Liver (tissue), 8 donors: ENCODE measurements at regions not wholly inside any gene's neighbourhood (a gene's known extent, or its start where the extent isn't known, plus 50 kb on each side); places are given as distances from the start of the nearest gene placed in this dataset.

Experiments used
- DNase-seq: peaks from one replicate; pipeline ENCODE4 v3.0.0-alpha.2; 2017; ENCODE audit warnings: low spot score
- H3K27ac ChIP-seq, 2 donors: one replicate each; pipeline ENCODE4 v1.7.0; 2013; ENCODE audit warnings: inconsistent platforms in 2 of 2, low read length in 2 of 2, control low read depth in 1 of 2, low read depth in 1 of 2, mild to moderate bottlenecking in 1 of 2
- H3K27me3 ChIP-seq, 4 donors: one replicate each; pipeline versions ENCODE4 v1.6.1 to v1.7.0; 2013; ENCODE audit warnings: low read length in 3 of 4, inconsistent platforms in 1 of 4, mild to moderate bottlenecking in 1 of 4, moderate library complexity in 1 of 4; ENCODE audit not compliant: control insufficient read depth in 4 of 4, insufficient read depth in 4 of 4
- H3K36me3 ChIP-seq, 4 donors: one replicate each; pipeline versions ENCODE4 v1.6.1 to v1.7.0; 2013; ENCODE audit warnings: low read length in 3 of 4, mild to moderate bottlenecking in 3 of 4, low read depth in 1 of 4, moderate library complexity in 1 of 4; ENCODE audit not compliant: control insufficient read depth in 4 of 4, insufficient read depth in 3 of 4
- H3K4me1 ChIP-seq, 4 donors: one replicate each; pipeline versions ENCODE4 v1.6.1 to v1.7.0; 2013; ENCODE audit warnings: low read length in 3 of 4, mild to moderate bottlenecking in 3 of 4, moderate library complexity in 1 of 4; ENCODE audit not compliant: control insufficient read depth in 4 of 4, insufficient read depth in 4 of 4
- H3K4me3 ChIP-seq, 3 donors: one replicate each; pipeline versions ENCODE4 v1.6.1 to v1.7.0; 2013; ENCODE audit warnings: low read length in 3 of 3, control low read depth in 1 of 3, low read depth in 1 of 3, mild to moderate bottlenecking in 1 of 3
- H3K9ac ChIP-seq, 2 donors: one replicate each; pipeline ENCODE4 v1.7.0; 2013; ENCODE audit warnings: low read length in 2 of 2, mild to moderate bottlenecking in 2 of 2, moderate library complexity in 2 of 2, control low read depth in 1 of 2, low read depth in 1 of 2
- H3K9me3 ChIP-seq, 4 donors: one replicate each; pipeline versions ENCODE4 v1.6.1 to v1.7.0; 2013; ENCODE audit warnings: low read length in 3 of 4; ENCODE audit not compliant: control insufficient read depth in 4 of 4
- CTCF ChIP-seq: fragments of 150-350 bp; IDR thresholded peaks from 2 replicates; pipeline ENCODE4 v1.5.1; 2017; ENCODE audit warnings: improper control_type of control experiment, low read depth, low read length; ENCODE audit not compliant: missing input control
- EGR1 ChIP-seq, 2 donors: IDR thresholded peaks; 2 replicates each; pipeline ENCODE4 v1.6.1; 2016 to 2018; ENCODE audit warnings: antibody characterized with exemption in 2 of 2, low read depth in 2 of 2
- FOXA1 ChIP-seq: IDR thresholded peaks from 2 replicates; pipeline ENCODE4 v1.6.1; 2016; ENCODE audit warnings: antibody characterized with exemption
- FOXA2 ChIP-seq: IDR thresholded peaks from 2 replicates; pipeline ENCODE4 v1.6.1; 2016; ENCODE audit warnings: antibody characterized with exemption
- GABPA ChIP-seq, 2 donors: IDR thresholded peaks in 1 of 2; conservative IDR thresholded peaks in 1 of 2; 2 replicates each; pipeline ENCODE4 v1.6.1; 2016; ENCODE audit warnings: antibody characterized with exemption in 2 of 2, mild to moderate bottlenecking in 1 of 2, moderate library complexity in 1 of 2
- HNF4A ChIP-seq, 2 donors: conservative IDR thresholded peaks; 2 replicates each; pipeline ENCODE4 v1.6.1; 2016; ENCODE audit warnings: antibody characterized with exemption in 2 of 2, mild to moderate bottlenecking in 2 of 2
- HNF4G ChIP-seq: IDR thresholded peaks from 2 replicates; pipeline ENCODE4 v1.6.1; 2016; ENCODE audit warnings: antibody characterized with exemption
- JUND ChIP-seq, 2 donors: IDR thresholded peaks; 2 replicates each; pipeline ENCODE4 v1.6.1; 2016; ENCODE audit warnings: antibody characterized with exemption in 2 of 2
- MAX ChIP-seq: IDR thresholded peaks from 2 replicates; pipeline ENCODE4 v1.6.1; 2016; ENCODE audit warnings: antibody characterized with exemption
- NR2F2 ChIP-seq: IDR thresholded peaks from 2 replicates; pipeline ENCODE4 v1.6.1; 2016; ENCODE audit warnings: antibody characterized with exemption
- RAD21 ChIP-seq, 2 donors: IDR thresholded peaks; 2 replicates each; pipeline ENCODE4 v1.6.1; 2016; ENCODE audit warnings: antibody characterized with exemption in 2 of 2, mild to moderate bottlenecking in 2 of 2
- RXRA ChIP-seq, 2 donors: IDR thresholded peaks; 2 replicates each; pipeline ENCODE4 v1.6.1; 2017 to 2018; ENCODE audit warnings: antibody characterized with exemption in 2 of 2, mild to moderate bottlenecking in 1 of 2
- SP1 ChIP-seq: IDR thresholded peaks from 2 replicates; pipeline ENCODE4 v1.6.1; 2018; ENCODE audit warnings: antibody characterized with exemption, mild to moderate bottlenecking
- TAF1 ChIP-seq: conservative IDR thresholded peaks from 2 replicates; pipeline ENCODE4 v1.6.1; 2016; ENCODE audit warnings: antibody characterized with exemption, mild to moderate bottlenecking
- YY1 ChIP-seq: IDR thresholded peaks from 2 replicates; pipeline ENCODE4 v1.6.1; 2016; ENCODE audit warnings: antibody characterized with exemption, mild to moderate bottlenecking
- WGBS: extraction: QIAGEN DNeasy Blood & Tissue Kit; methylation state at CpG from one replicate; pipeline ENCODE4 v1.1.7; 2013; 5-methylcytosine and 5-hydroxymethylcytosine counted together
- TF ChIP-seq, protein P1 (sequence below): IDR thresholded peaks from 2 replicates; pipeline ENCODE4 v1.6.1; 2016; ENCODE audit warnings: antibody characterized with exemption, mild to moderate bottlenecking
- TF ChIP-seq, protein P2 (sequence below): IDR thresholded peaks from 2 replicates; pipeline ENCODE4 v1.6.1; 2016; ENCODE audit warnings: antibody characterized with exemption
- TF ChIP-seq, protein P3 (sequence below): IDR thresholded peaks from 2 replicates; pipeline ENCODE4 v1.6.1; 2016; ENCODE audit warnings: antibody characterized with exemption
- donor health status: healthy.
- donor health status: healthy.
- donor health status: healthy.
- donor health status: healthy.
- donor health status: healthy.

DNA sequence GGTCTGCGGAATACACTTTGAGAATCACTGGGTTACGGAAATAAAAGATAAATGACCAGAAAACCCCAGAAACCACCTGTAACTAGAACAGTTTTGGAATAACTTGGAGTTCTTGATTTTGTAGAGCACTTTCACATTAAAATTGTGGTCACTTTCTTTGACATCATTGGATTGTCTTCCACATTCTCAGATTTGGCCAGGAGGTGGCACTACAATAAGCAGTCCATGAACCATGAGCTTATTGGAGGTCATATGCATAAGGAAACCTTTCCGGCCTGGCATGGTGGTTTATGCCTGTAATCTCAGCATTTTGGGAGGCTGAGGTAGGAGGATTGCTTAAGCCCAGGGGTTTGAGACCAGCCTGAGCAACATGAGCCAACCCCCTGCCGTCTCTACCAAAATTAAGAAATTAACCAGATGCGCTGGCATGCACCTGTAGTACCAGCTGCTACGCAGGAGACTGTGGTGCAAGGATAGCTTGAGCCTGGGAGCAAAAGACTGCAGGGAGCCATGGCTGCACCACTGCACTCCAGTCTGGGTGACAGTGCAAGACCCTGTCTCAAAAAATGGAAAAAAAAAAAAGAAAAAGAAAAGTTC, 107.7 kb upstream of the CAND1 start (continued):
- TF ChIP-seq, protein P1, sequence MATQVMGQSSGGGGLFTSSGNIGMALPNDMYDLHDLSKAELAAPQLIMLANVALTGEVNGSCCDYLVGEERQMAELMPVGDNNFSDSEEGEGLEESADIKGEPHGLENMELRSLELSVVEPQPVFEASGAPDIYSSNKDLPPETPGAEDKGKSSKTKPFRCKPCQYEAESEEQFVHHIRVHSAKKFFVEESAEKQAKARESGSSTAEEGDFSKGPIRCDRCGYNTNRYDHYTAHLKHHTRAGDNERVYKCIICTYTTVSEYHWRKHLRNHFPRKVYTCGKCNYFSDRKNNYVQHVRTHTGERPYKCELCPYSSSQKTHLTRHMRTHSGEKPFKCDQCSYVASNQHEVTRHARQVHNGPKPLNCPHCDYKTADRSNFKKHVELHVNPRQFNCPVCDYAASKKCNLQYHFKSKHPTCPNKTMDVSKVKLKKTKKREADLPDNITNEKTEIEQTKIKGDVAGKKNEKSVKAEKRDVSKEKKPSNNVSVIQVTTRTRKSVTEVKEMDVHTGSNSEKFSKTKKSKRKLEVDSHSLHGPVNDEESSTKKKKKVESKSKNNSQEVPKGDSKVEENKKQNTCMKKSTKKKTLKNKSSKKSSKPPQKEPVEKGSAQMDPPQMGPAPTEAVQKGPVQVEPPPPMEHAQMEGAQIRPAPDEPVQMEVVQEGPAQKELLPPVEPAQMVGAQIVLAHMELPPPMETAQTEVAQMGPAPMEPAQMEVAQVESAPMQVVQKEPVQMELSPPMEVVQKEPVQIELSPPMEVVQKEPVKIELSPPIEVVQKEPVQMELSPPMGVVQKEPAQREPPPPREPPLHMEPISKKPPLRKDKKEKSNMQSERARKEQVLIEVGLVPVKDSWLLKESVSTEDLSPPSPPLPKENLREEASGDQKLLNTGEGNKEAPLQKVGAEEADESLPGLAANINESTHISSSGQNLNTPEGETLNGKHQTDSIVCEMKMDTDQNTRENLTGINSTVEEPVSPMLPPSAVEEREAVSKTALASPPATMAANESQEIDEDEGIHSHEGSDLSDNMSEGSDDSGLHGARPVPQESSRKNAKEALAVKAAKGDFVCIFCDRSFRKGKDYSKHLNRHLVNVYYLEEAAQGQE = no peak
- no peak for TF ChIP-seq HNF4G
- no peak for TF ChIP-seq FOXA1

- H3K4me3 ChIP-seq = no peak overlapping the region
Measured at GRCh38 chr12:67173258-67173657, 95.9 kb upstream of the CAND1 start.

DNA sequence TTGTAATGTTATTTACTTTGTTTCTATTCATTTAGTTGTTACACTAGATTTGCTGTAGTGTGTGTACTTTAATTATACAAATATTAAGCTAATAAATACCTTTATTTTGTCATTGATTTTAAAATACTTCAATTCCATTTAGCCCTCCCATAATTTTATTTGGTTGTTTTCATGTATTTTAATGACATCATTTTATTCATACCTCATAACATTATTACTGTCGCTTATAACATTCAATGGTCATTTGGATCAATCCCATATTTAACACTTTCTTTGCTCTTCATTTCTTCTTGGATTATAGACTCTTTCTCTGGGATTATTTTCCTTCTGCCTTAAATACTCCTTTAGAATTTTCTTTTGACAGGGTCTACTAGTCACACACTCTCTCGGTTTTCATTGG, 86.6 kb upstream of the CAND1 start:
- no peaks in the 10 kb centered on the region for H3K4me1 ChIP-seq
- H3K4me3 ChIP-seq = no peak overlapping the region
- no peak overlapping the region for H3K9ac ChIP-seq
- no peak for DNase-seq
- H3K27me3 ChIP-seq = peaks cover 0 to 2% (median 0%) of the 10 kb centered on the region in 4 donors
- H3K27ac ChIP-seq = no peak overlapping the region
- H3K36me3 ChIP-seq = no peaks in the 10 kb centered on the region
- H3K9me3 ChIP-seq = peaks cover 0 to 2% (median 0%) of the 10 kb centered on the region in 4 donors
- TF ChIP-seq JUND (IDR thresholded peaks at IDR 0.05) = no peak
- no peak for TF ChIP-seq SP1
- TF ChIP-seq RAD21 (IDR thresholded peaks at IDR 0.05) = no peak
- no peak for TF ChIP-seq RXRA (IDR thresholded peaks at IDR 0.05)
- TF ChIP-seq CTCF = no peak
- TF ChIP-seq, protein P1 = no peak
- TF ChIP-seq, protein P2, sequence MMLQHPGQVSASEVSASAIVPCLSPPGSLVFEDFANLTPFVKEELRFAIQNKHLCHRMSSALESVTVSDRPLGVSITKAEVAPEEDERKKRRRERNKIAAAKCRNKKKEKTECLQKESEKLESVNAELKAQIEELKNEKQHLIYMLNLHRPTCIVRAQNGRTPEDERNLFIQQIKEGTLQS = no peak
- TF ChIP-seq TAF1 = no peak
- TF ChIP-seq FOXA2 = no peak
- TF ChIP-seq GABPA (IDR thresholded peaks at IDR 0.05 in 1 of 2, conservative IDR thresholded peaks at IDR 0.05 in 1 of 2) = no peak
- no peak for TF ChIP-seq EGR1 (IDR thresholded peaks at IDR 0.05; ENCODE audit: low read depth in 2 of 2)
- no peak for TF ChIP-seq HNF4A (conservative IDR thresholded peaks at IDR 0.05)
- TF ChIP-seq YY1 = no peak
- TF ChIP-seq, protein P3, sequence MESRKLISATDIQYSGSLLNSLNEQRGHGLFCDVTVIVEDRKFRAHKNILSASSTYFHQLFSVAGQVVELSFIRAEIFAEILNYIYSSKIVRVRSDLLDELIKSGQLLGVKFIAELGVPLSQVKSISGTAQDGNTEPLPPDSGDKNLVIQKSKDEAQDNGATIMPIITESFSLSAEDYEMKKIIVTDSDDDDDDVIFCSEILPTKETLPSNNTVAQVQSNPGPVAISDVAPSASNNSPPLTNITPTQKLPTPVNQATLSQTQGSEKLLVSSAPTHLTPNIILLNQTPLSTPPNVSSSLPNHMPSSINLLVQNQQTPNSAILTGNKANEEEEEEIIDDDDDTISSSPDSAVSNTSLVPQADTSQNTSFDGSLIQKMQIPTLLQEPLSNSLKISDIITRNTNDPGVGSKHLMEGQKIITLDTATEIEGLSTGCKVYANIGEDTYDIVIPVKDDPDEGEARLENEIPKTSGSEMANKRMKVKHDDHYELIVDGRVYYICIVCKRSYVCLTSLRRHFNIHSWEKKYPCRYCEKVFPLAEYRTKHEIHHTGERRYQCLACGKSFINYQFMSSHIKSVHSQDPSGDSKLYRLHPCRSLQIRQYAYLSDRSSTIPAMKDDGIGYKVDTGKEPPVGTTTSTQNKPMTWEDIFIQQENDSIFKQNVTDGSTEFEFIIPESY = no peak
- TF ChIP-seq NR2F2 = no peak
- TF ChIP-seq HNF4G = no peak
- TF ChIP-seq FOXA1 = no peak
- TF ChIP-seq MAX = no peak
- WGBS = 50% methylated on average over 2 of the region's 2 CpGs

More at GRCh38 chr12:67173258-67173657, 95.9 kb upstream of the CAND1 start:
- Histone ChIP-seq H3K4me1 (no peaks in the 10 kb centered on the region), H3K36me3 (no peaks in the 10 kb centered on the region), H3K27ac (no peak overlapping the region), H3K9ac (no peak overlapping the region), H3K27me3 (peaks cover 0 to 2% (median 0%) of the 10 kb centered on the region in 4 donors), H3K9me3 (no peaks in the 10 kb centered on the region)
- WGBS = 41% methylated on average over 2 of the region's 2 CpGs
- no peak for DNase-seq
- TF ChIP-seq FOXA1 = no peak
- TF ChIP-seq NR2F2 = no peak
- TF ChIP-seq TAF1 = no peak
- no peak for TF ChIP-seq SP1
